Gastrocnemius medialis (tissue), 4 donors: ENCODE measurements at regions not wholly inside any gene's neighbourhood (a gene's known extent, or its start where the extent isn't known, plus 50 kb on each side); places are given as distances from the start of the nearest gene placed in this dataset.

Experiments
- CTCF ChIP-seq, 5 experiments: fragments of 450-650 bp in 3 of 5; fragments of 200-600 bp in 2 of 5; sonication (generic) in 2 of 5; IDR thresholded peaks in 4 of 5; conservative IDR thresholded peaks in 1 of 5; 1 replicate in 4 of 5; 2 replicates in 1 of 5; pipeline ENCODE4 v1.5.1; 2016 to 2019; ENCODE audit warnings: antibody characterized with exemption in 5 of 5, mild to moderate bottlenecking in 3 of 5, moderate library complexity in 3 of 5
- POLR2A ChIP-seq, 2 donors: fragments of 450-650 bp; IDR thresholded peaks; one replicate each; pipeline ENCODE4 v1.6.1; 2017; ENCODE audit warnings: antibody characterized with exemption in 2 of 2, mild to moderate bottlenecking in 2 of 2, moderate library complexity in 2 of 2

GRCh38 chr2:81242501-81242900 is 937.9 kb upstream of the LRRTM1 start:
- no peak for TF ChIP-seq CTCF (IDR thresholded peaks at IDR 0.05 in 4 of 5, conservative IDR thresholded peaks at IDR 0.05 in 1 of 5)
- no peak for TF ChIP-seq POLR2A (IDR thresholded peaks at IDR 0.05)
